KBM-7 (cell line): ENCODE measurements at regions not wholly inside any gene's neighbourhood (a gene's known extent, or its start where the extent isn't known, plus 50 kb on each side); places are given as distances from the start of the nearest gene placed in this dataset.
"Not testable (repeated sequence)": the region's sequence is repeated elsewhere in the genome, so short reads cannot be mapped to it uniquely, and the experiment has no call there.

Source experiments
- DNase-seq: peaks from one replicate; pipeline ENCODE4 v3.0.0-alpha.2; 2015
- in situ Hi-C: fragments of 300-500 bp; cut with MboI; formaldehyde crosslinking; loops from 2 replicates; pipeline ENCODE4 v1.14.3; 2020; ENCODE audit warnings: low sequenced_read_pairs, low pct_unique_long_range_greater_than_20kb, mixed read lengths

DNA sequence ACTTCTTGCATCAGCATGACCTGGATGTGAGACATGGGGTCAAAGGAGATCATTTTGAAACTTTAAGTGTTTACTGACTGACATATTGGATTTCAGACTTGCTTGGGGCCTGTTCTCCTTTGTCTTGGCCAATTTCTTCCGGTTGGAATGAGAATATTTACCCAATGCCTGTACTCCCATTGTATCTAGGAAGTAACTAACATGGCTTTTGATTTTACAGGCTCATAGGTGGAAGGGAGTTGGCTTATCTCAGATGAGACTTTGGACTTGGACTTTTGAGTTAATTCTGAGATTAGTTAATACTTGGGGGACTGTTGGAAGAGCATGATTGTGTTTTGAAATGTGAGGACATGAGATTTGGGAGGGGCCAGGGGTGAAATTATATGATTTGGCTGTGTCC, 262.1 kb downstream of the DKK2 start:
- DNase-seq, in situ Hi-C loops: not testable (repeated sequence)

DNA sequence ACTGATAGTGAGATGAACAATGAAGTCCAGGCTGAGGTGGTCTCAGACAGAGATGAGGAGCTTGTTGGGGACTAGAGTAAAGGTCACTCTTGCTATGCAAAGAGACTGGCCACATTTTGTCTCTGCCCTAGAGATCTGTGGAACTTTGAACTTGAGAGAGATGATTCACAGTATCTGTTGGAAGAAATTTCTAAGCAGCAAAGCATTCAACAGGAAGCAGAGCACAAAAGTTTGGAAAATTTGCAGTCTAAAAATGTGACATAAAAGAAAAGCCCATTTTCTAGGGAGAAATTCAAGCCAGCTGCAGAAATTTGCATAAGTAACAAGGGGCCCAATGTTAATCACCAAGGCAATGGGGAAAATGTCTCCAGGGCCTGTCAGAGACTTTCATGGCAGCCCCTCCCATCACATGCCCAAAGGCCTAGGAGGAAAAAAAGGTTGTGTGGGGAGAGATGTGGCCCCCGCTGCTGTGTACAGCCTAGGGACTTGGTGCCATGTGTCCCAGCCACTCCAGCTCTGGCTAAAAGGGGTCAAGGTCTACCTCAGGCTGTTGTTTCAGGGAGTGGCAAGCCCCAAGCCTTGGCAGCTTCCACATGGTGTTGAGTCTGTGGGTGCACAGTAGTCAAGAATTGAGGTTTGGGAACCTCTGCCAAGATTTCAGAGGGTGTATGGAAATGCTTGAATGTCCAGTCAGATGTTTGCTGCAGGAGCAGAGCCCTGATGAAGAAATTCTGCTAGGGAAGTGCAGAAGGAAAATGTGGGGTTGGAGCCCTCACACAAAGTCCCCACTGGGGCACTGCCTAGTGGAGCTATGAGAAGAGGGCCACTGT, 262.8 kb downstream of the DKK2 start:
- in situ Hi-C loops, result no loop called here
- DNase-seq, result no peak

GRCh38 chr4:106767991-106768390, 268.1 kb downstream of the DKK2 start:
- no peak for DNase-seq
- in situ Hi-C loops, result no loop called here

DNA sequence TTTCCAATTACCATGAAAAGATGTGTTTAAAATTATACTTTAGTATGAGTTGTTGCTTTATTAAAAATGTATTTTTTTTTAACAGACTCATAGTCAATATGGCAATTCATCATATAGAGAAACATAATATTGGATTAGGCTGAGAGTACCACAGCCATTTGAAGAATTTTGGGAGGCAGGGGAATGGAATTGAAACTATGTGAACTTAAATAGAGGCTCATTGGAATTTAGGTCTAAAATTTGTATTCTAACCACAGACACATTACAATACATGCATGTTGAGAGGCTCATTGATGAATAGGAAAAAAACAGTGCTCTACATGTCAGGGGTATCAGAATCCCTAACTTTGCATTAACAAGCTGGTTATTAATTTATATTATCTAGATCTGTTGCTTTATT, 269.6 kb downstream of the DKK2 start:
- in situ Hi-C loops, result no loop called here
- no peak for DNase-seq

DNA sequence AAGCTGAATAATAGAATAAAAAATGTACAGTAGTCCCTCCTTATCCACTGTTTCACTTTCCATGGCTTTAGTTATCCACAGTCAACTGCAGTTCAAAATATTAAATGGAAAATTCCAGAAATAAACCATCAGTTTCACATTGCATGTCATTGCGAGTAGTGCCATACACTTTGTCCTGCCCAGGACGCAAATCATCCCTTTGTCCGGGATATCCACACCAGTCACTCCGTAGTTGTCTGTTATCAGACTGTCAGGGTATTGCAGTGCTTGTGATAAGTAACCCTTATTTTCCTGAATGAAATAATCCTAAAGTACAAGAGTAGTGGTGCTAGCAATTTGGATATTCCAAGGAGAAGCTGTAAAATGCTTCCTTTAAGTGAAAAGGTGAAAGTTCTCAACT, 271.3 kb downstream of the DKK2 start:
- DNase-seq, result no peak
- in situ Hi-C loops, result no loop called here

GRCh38 chr4:106762666-106763443, 273.3 kb downstream of the DKK2 start:
- in situ Hi-C loops, result no loop called here
- no peak for DNase-seq

DNA sequence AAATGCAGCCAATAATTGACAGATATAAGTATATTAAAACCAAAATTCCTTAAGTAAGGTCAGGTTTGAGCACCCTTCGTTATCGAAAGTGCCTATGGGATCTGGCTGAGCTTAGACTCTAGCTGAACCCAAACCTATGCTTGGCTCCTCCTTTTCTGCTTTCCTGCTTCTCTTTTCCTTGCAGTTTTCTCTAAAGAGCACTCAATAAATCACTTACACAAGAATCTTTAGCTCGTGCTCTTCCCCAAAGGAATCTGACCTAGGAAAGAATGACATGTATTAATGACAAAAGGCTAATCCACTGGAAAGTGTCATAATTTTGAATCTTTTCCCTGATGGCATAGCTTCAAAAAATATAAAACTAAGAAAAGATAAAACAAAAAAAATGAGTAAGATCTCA, 282.7 kb downstream of the DKK2 start:
- no peak for DNase-seq
- in situ Hi-C loops, result no loop called here

- DNase-seq, result no peak
- in situ Hi-C loops, result no loop called here
Observed at GRCh38 chr4:106746451-106746850, 289.7 kb downstream of the DKK2 start.

DNA sequence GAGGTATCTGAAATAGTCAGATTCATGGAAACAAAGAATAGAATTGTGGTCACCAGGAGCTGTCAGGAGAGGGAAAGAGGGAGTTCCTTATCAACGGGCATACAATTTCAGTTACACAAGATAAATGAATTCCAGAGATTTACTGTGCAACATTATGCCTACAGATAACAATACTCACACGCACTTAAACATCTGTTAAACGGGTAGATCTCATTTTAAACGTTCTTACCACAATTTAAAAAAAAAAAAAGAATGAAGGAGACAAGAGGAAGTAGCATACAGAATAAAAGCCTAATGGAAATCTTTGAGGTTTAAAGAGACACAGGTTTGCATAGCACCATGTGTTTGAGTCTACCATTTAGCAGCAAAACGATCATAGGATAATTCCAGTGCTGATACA, 298.0 kb downstream of the DKK2 start:
- in situ Hi-C loops, result no loop called here
- DNase-seq, result peak; percentile 58

GRCh38 chr4:106718548-106718947, 317.6 kb downstream of the DKK2 start:
- DNase-seq, result no peak
- in situ Hi-C loops, result no loop called here

DNA sequence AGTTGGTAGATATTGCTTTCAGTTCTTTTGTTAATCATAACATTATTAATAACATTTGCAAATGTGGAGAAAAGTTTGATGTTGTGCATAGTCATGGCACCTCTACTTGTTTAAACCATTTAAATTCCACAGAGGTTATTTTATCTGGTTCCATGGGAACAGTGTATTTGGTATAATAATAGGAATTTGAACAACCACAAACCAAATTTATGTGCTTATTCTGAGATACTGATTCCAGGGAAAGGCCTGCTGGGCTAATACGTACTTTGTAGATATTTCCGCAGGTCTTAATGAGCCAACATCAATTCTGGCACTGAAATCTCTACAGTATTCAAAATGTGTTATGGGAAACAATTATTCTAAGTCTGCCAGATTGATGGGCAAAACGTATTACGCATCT, 319.0 kb downstream of the DKK2 start:
- no peak for DNase-seq
- in situ Hi-C loops, result no loop called here

DNA sequence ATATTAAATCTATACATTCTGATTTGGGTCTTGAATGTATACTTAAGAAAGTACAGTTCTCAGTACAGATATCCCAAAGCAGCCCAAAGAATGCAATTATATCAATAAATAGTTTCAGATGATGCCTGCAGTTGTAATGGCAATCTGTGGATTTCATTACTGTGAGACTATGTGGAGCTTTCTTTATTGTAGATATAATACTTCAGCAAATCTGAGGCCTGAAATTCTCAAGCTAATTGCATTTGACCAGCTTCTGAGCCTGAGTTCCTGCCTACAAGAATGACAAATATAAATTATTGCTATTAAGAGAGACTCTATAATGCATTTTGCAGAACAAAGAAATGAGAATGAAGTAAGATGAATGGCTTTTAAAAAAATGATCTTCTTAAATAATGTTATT, 320.3 kb downstream of the DKK2 start:
- in situ Hi-C loops, result no loop called here
- no peak for DNase-seq

DNA sequence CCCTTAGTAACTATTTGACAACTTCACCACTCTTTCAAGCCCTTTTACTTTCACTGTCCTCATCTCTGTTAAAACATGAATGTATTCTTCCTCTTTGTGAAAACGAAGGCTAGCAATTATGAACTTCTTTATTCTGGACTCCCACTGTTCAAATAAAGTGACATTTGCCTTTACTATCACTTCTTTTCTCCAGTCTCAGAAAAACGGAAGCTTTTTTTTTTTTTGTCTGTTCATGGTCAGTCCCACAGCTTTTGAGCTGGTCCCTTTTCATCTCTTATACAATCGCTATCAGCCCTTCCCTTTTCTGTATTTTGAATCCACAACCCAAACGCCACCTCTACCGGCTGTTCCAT, 327.7 kb downstream of the DKK2 start:
- in situ Hi-C loops, result no loop called here
- peak; percentile 72 for DNase-seq

- in situ Hi-C loops, result no loop called here
- peak; percentile 65 for DNase-seq
Observed at GRCh38 chr4:106707776-106708463, 328.2 kb downstream of the DKK2 start.

GRCh38 chr4:106704253-106704870, 331.8 kb downstream of the DKK2 start:
- in situ Hi-C loops, result no loop called here
- DNase-seq, result no peak

DNA sequence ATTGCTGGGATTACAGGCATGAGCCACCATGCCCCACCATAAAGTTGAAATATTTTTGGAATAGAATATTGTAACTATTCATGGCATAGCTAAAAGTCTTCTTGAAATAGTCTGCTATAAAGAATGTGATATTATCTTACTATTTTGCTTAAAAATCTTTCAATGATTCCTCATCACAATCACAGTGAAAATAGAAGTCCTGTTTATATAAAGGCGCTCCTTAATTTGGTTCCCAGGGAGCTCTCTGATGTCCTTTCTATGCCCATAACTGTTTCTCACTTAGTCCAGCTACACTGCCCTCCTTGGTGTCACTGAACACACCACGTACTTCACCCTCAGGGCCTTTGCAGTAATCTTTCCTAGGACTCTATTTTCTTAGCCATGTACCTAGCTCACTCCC, 331.7 kb upstream of the GIMD1 start:
- in situ Hi-C loops, result no loop called here
- DNase-seq, result no peak

DNA sequence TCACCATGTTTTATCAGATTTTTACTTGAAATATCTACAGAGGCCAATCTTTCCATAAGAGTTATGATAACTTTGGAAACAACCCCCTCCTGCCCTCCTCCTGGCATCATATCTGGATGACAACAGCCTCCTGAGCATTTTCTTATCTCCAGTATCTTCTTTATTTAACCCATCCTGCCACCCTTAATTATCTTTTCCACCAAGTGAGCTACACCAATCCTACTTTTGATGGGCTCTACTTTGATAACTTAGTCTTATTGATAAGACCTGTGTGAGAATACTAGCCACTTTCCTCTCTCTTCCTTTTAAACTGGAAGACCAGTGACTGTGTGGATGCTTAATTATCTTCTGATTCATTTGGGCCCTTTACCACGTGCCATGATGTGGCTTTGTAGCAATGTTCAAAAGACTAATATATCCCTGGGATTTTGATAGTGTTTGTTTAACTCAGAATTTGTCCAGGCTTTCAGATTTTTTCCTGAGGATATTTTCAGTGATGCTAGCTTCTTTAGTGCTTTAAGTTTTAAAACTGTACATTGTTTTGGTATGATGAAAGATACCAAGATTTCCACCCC, 330.1 kb upstream of the GIMD1 start:
- in situ Hi-C loops, result no loop called here
- DNase-seq, result no peak

- no peak for DNase-seq
- in situ Hi-C loops, result no loop called here
Observed at GRCh38 chr4:106695501-106696262, 327.1 kb upstream of the GIMD1 start.

DNA sequence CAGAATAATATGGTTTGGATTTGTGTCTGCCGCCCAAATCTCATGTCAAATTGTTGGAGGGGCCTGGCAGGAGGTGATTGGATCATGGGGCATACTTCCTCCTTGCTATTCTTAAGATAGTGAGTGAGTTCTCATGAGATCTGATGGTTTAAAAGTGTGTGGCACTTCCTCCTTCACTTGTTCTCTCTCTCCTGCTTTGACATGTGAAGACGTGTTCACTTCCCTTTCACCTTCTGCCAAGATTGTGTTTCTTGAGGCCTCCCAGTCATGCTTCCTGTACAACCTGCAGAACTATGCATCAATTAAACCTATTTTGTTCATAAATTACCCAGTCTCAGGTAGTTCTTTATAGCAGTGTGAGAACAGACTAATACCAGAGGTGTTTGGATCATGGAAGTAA, 325.7 kb upstream of the GIMD1 start:
- in situ Hi-C loops, result no loop called here
- DNase-seq, result peak; percentile 89
